ENCODE measurements at regions not wholly inside any gene's neighbourhood (a gene's known extent, or its start where the extent isn't known, plus 50 kb on each side); places are given as distances from the start of the nearest gene placed in this dataset.

DNA sequence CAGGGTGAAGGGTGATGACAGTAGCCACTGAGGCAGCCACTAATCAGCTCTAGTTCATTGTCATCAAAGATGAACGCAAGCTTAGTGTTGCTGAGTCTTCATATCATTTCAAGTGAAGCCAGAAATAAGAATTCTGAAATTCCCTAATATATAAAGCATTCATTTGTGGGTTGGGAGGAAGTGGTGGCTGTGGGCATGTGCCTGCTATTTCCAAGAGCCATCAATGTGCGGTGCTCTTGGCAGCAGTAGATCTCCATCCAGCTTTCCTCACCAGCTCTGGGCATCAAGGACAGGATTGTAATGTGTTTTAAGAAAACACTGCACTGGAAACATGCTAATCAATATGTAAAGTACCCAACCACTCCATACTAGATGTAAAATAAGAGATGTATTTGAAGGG lies 202.5 kb upstream of the AHR start:
- TF ChIP-seq L3MBTL2 (conservative IDR thresholded peaks at IDR 0.05) (no peak), FOXM1 (IDR thresholded peaks at IDR 0.05; ENCODE audit: borderline replicate concordance) (no peak), BHLHE40 (IDR thresholded peaks at IDR 0.05; ENCODE audit: borderline replicate concordance) (no peak), LEF1 (IDR thresholded peaks at IDR 0.05; ENCODE audit: borderline replicate concordance) (no peak), ZNF384 (IDR thresholded peaks at IDR 0.05) (no peak), SP1 (IDR thresholded peaks at IDR 0.05) (no peak), FOXK2 (IDR thresholded peaks at IDR 0.05) (no peak), FOXA1 (IDR thresholded peaks at IDR 0.05) (no peak), ELF4 (IDR thresholded peaks at IDR 0.05) (no peak), SUZ12 (IDR thresholded peaks at IDR 0.05) (no peak), HDGF (IDR thresholded peaks at IDR 0.05; ENCODE audit: borderline replicate concordance) (no peak), ARNT (IDR thresholded peaks at IDR 0.05) (no peak), NFRKB (IDR thresholded peaks at IDR 0.05) (no peak)
- TF ChIP-seq, protein P1, sequence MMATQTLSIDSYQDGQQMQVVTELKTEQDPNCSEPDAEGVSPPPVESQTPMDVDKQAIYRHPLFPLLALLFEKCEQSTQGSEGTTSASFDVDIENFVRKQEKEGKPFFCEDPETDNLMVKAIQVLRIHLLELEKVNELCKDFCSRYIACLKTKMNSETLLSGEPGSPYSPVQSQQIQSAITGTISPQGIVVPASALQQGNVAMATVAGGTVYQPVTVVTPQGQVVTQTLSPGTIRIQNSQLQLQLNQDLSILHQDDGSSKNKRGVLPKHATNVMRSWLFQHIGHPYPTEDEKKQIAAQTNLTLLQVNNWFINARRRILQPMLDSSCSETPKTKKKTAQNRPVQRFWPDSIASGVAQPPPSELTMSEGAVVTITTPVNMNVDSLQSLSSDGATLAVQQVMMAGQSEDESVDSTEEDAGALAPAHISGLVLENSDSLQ (IDR thresholded peaks at IDR 0.05), result no peak
